ENCODE measurements at regions not wholly inside any gene's neighbourhood (a gene's known extent, or its start where the extent isn't known, plus 50 kb on each side); places are given as distances from the start of the nearest gene placed in this dataset.

DNA sequence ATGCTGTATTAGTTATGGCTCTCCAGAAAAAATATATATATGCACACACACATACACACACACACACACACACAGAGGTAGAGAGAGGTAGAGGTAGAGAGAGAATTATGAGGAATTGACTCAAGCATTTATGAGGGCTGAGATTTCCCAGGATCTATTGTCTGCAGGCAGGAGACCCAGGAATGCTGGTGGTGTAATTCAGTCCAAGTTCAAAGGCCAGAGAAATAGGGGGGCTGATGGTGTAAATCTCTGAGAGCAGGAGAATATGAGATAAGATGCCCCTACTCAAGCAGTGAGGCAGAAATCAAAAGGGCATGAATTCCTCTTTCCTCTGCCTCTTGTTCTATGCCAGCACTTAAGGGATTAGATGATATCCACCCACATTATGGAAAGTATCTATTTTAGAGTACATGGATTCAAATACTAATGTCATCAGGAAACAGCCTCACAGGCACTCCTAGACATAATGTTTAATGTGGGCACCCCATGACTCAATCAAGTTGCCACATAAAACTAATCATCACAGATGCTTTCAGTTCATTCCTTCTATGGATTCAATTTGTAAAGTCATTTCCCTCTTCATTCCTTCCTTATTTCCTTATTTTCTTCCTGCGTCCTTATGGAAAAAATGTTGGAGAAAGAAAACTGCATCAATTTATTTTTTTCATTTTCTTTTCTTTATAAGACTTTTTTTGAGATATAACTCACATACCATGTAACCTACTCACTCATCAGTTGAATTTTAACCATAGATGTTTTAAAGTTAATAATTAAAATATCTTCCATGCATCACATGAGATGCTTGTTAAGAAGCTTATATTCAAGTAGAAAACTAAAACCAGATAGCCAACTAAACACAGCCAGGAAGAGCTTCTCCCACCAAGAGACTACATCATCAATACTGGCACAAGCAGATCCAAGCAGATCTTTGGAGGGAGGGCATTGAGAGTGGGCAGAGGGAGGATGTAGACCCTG is 406.2 kb downstream of the MBD2 start:
- no peak for DNase-seq (ENCODE audit: low read depth)

- no peak for DNase-seq (ENCODE audit: low read depth)
These were observed 424.3 kb downstream of the MBD2 start for GRCh38 chr18:53800171-53800570.

DNA sequence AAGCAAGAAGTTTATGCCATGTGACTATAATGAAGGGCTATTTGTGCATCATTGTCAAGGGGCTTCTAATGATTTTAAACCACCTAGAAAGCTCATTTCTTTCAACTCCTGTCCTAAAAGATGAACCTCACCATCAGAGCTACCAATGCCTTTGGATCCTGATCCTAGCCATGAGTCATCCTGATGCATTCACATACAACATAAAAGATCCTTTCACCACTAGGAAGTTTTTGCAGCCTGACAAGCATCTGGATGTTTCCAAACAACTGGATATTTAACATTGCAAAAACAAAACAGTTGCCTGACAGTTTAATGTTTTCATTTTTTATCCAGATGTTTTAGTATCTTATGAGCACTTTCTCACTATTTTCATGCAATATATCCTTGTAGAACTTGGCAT is 425.3 kb downstream of the MBD2 start:
- no peak for DNase-seq (ENCODE audit: low read depth)

DNA sequence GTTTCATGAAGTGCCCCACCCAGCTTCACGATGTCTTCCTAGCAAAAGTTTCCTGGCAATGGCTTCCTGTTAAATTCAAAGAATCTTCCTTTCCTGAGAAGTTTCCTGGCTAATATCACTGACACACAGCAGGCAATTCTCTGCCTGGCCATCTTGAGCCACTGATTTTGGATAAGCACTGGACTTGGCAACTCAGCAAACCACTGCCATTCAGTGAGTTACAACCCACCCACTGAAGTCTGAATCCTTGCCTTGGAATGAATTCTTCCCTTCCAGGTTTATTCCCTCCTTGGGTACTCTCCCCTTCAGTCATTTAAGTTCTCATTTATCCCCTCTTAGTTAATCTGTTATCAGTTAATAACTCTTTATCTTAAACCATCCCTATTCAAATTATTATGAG is 426.0 kb downstream of the MBD2 start:
- DNase-seq (ENCODE audit: low read depth), result no peak

DNA sequence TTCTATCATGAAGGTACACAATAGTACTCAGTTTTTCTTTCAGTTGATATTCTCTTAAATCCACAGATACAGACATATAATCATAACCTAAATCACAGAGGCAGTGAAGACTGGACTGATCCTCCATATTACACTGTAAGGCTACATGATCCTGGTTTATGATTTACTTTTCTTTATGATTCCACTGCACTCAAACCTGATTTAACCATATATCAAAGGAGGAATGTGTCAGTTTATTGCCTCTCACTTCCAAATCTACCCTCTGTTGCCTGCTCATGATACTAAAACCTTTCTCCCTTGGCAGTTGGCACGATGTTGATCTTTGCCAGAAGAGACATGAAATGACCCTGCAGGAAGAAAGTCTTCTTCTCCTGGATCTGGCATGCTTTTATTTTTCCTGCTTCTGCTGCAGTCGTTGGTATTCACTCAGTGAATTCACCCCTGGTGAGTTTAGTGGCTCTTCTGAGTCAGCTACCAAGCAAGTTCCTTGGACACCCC is 426.4 kb downstream of the MBD2 start:
- DNase-seq (ENCODE audit: low read depth), result no peak

DNA sequence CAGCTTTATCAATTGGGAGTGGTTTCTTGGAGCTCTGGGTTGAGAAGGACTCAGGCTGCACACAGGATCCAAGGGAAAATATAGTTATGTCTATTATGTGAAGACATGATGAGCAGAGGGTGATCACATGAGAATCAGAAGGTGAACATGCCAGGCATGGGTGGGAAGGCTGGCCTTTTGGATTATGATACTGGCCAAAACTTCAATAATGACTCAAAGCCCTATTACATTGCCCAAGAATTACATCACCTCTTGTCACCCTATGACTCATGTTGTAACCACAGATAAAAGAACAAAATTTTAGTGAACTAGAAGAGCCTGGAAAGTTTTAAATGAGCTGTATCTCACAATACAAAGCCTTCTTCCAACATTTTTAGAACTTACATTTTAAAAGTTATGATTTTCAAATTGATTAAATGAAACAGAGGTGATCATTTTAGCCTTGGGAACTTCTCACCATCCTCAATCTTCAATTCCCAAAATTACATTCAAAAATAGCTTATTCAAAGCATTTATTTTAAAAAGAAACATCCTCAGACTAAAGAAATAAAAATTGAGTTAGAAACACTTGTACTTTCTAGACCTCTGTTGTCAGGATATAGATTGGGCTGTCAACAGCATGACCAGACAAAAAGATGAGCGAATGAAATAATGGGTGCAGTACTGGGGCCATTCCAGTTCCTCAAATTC is 428.3 kb downstream of the MBD2 start:
- DNase-seq (ENCODE audit: low read depth), result peak; percentile 63

DNA sequence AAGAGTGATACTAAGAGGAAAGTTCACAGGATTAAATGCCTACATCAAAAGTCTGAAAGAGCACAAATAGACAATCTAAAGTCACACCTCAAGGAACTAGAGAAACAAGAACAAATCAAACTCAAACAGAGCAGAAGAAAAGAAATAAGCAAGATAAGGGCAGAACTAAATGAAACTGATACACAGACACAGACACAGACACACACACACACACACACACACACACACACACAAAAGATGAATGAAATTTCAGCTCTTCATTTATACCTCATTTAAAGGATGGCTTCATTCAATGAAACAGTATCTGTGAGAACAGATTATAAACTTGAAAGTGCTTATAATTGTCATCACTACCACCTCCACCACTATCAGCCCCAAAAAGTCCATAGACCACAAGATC is 428.9 kb downstream of the MBD2 start:
- DNase-seq (ENCODE audit: low read depth), result no peak

DNA sequence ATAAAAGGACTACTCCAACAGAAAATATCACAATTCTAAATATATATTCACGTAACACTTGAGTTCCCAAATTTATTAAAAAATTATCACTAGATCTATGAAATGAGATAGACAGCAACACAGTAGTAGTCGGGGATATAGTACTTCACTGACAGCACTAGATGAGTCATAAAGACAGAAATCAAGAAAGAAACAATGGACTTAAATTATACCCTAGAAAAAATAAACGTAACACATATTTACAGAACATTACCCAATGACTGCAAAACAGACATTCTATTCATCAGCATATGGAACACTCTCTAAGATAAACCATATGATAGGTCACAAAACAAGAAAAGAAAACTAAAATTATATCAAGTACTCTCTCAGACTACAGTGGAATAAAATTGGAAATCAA is 429.4 kb downstream of the MBD2 start:
- no peak for DNase-seq (ENCODE audit: low read depth)

DNA sequence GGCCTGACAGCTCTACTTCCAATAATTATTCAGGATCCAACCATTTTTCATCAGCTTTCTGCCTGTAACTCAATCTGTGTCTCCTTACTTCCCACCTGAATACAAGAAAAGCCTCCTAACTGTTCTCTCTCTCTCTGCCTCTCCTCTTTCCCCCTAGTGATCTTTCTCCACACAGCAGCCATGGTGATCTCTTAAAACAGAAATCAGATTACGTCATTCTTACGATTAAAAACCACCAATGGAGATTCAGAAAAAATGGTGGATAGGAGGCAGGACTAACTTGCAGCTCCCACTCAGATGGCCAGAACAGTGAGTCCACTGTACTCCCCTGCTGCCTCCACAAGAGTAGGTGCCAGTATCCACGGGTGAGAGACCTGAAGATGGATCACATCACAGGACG is 431.7 kb downstream of the MBD2 start:
- DNase-seq (ENCODE audit: low read depth), result no peak

GRCh38 chr18:53790786-53791185 is 433.7 kb downstream of the MBD2 start:
- no peak for DNase-seq (ENCODE audit: low read depth)

GRCh38 chr18:53789376-53790247 is 434.9 kb downstream of the MBD2 start:
- DNase-seq (ENCODE audit: low read depth), result no peak

DNA sequence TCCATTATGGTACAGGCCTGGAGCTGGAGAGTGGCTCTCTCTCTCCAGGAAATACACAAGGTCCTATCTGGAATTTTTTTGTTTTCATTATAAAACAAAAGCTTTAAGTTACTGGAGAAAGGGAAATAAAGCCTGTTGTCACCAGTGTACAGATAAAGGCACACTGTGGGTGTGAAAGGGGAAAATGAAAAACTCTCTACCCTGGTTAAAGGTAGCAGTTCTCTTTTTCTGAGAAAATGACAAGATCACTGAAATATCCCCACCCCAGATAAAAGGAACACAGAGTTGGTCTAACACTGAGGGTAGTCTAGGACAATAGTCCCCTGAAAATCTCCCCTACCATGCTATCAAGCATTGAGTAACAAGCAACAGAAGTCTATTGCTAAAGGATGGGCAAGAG is 438.7 kb downstream of the MBD2 start:
- DNase-seq (ENCODE audit: low read depth), result no peak

DNA sequence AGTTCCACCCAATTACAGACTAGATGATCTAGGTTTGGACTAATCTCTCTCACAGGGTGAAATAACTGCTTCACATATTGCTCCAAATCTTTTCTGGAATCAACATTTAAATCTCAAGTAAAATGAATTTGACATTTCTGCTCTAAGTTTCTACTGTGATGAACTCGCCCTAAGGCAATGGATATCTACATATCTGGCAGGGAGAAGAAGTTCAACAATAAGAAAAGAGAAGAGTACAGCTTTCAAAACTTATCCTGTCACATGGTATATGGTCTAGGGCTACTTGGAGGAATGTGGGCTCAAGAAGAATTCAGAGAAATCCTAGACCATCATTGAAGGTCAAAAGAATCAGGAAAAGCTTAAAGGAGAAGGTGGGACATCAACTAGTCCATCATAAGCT is 440.2 kb downstream of the MBD2 start:
- no peak for DNase-seq (ENCODE audit: low read depth)

DNA sequence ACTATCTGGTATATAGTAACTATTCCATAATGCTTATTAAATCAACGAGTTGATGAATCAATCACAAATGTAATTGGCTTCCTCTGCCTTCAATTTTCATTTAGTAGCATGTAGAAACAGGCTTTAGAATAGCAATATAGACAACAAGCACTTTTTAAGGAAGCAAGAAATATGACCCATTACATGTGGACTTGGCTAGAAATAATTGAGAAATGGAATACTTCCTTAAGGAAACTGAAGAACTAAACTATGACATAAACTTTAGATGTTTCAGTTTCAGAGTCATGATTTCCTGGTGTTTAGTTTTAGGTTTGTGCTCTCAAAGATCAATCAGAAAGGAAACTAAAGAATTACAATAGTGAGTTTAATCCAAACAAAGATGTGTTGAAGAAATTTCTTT is 443.8 kb downstream of the MBD2 start:
- DNase-seq (ENCODE audit: low read depth), result no peak

GRCh38 chr18:53772293-53772692 is 452.2 kb downstream of the MBD2 start:
- no peak for DNase-seq (ENCODE audit: low read depth)

- no peak for DNase-seq (ENCODE audit: low read depth)
These were observed 452.8 kb downstream of the MBD2 start for GRCh38 chr18:53771664-53772063.

- no peak for DNase-seq (ENCODE audit: low read depth)
These were observed 459.3 kb downstream of the MBD2 start for GRCh38 chr18:53765211-53765610.

- no peak for DNase-seq (ENCODE audit: low read depth)
These were observed 460.4 kb downstream of the MBD2 start for GRCh38 chr18:53764086-53764485.

- DNase-seq (ENCODE audit: low read depth), result no peak
These were observed 467.1 kb downstream of the MBD2 start for GRCh38 chr18:53757328-53757727.

GRCh38 chr18:53756610-53756972 is 467.9 kb downstream of the MBD2 start:
- no peak for DNase-seq (ENCODE audit: low read depth)

DNA sequence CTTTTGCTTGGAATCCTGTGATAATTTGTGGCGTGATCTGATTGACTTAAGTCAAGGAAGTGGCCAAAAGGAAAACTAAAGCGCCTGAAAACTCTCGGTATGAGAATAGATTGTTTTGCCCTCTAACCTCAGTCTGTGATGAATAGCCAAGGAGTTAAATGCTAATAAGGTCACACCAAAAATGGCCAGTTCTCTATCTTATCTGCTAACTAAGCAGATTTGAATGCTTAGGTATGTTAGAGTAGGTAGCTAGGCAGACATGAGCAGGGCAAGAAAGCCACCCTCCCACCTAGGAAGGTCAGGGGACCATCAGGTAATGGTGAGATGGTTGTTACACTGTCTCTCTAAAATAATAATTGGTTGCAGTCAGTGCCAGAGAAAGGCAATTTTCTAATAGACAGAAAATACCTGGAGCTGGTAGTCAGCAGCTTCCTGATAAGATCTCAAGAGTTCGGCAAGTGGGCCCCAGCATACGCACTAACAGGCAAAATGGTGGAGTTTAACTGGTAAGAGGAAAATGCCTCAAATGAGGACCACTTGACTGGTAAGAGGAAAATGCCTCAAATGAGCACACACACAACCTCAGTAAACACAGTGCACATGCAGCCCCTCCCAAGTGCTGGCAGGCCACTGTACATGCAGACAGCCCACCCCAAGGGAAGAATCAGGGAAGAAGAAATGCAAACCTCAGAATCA is 468.4 kb downstream of the MBD2 start:
- DNase-seq (ENCODE audit: low read depth), result no peak

DNA sequence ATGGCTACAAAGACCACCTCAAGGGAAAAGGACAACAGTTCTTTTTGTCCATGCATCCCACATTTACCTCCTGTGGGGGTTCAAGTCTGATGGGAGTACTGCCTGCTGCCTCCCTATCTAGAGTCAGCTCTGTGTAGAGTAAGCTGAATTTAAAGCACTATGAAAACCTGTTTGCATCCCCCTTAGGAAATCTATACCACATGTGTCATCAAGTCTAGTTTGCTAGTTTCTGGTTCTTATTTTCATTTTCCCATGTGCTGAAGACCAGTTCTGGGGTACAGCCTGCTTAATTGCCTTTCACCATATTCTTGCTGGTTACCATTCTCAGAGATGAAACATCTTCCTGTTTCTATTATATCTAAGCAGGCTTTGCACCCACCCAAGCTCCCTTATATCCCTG is 470.3 kb downstream of the MBD2 start:
- no peak for DNase-seq (ENCODE audit: low read depth)

All from HS-5 (cell line).